Endothelial cell of umbilical vein (primary cell): ENCODE measurements at regions not wholly inside any gene's neighbourhood (a gene's known extent, or its start where the extent isn't known, plus 50 kb on each side); places are given as distances from the start of the nearest gene placed in this dataset.

Source experiments
- BruUV-seq: library from RNA; stranded (reverse); fragments of 400-500 nt; replicated peaks from 2 replicates; lab custom pipeline; 2021; lab: Mats Ljungman, UMichigan
- CTCF ChIA-PET: fragments of 300-600, 350-600 bp; sonication (Branson Sonifier 250); formaldehyde crosslinking; loops from one replicate; lab custom pipeline; 2021; ENCODE audit warnings: antibody characterized with exemption, inconsistent platforms; lab: Charles Lee
- POLR2A ChIA-PET: fragments of 300-600, 350-600 bp; sonication (Branson Sonifier 250); formaldehyde crosslinking; loops from one replicate; lab custom pipeline; 2021; ENCODE audit warnings: antibody characterized with exemption, inconsistent platforms; lab: Charles Lee
- DNase-seq: peaks from one replicate; pipeline ENCODE4 v3.0.0-alpha.2; 2011; ENCODE audit warnings: low read depth, low spot score
- FAIRE-seq: peaks from 2 replicates; lab custom pipeline; 2011; peaks lifted over from hg19 to GRCh38; lab: Jason Lieb, UNC
- H2AFZ ChIP-seq: 2 replicates; pipeline ENCODE4 v1.6.0; 2012; ENCODE audit warnings: low read depth, low read length, control low read depth, inconsistent platforms
- H3K27ac ChIP-seq: 2 replicates; pipeline ENCODE4 v1.5.1; 2011; ENCODE audit warnings: low read depth, mild to moderate bottlenecking, control low read depth, low read length, moderate library complexity; ENCODE audit not compliant: insufficient read depth
- H3K27me3 ChIP-seq, 2 experiments: 2 replicates each; pipeline versions ENCODE4 v1.6.0 to v1.6.1; 2011; ENCODE audit warnings: low read length in 2 of 2, mixed read lengths in 1 of 2; ENCODE audit not compliant: control insufficient read depth in 2 of 2, insufficient read depth in 2 of 2
- H3K36me3 ChIP-seq, 2 experiments: 2 replicates in 1 of 2; 3 replicates in 1 of 2; pipeline ENCODE4 v1.5.1; 2011; ENCODE audit warnings: low read length in 2 of 2, mild to moderate bottlenecking in 1 of 2, moderate library complexity in 1 of 2; ENCODE audit not compliant: control insufficient read depth in 2 of 2, insufficient read depth in 2 of 2; ENCODE audit errors: extremely low read depth in 1 of 2
- H3K4me1 ChIP-seq: 3 replicates; pipeline ENCODE4 v1.5.1; 2011; ENCODE audit warnings: mild to moderate bottlenecking, low read length; ENCODE audit not compliant: control insufficient read depth, insufficient read depth; ENCODE audit errors: extremely low read depth
- H3K4me2 ChIP-seq: 2 replicates; pipeline ENCODE4 v1.6.1; 2011; ENCODE audit warnings: low read length, control low read depth, mixed read lengths; ENCODE audit not compliant: insufficient read depth
- H3K4me3 ChIP-seq, 3 experiments: fragments of 200-600 bp in 1 of 3; sonication (generic), shearing (Covaris generic) in 1 of 3; replicated peaks in 1 of 3; 2 replicates each; pipeline ENCODE4 v1.5.1; 2011 to 2016; ENCODE audit warnings: control low read depth in 3 of 3, low read length in 3 of 3, mild to moderate bottlenecking in 2 of 3, inconsistent platforms in 1 of 3, low read depth in 1 of 3, moderate library complexity in 1 of 3; ENCODE audit not compliant: insufficient read depth in 1 of 3
- H3K79me2 ChIP-seq: 2 replicates; pipeline ENCODE4 v1.6.0; 2012; ENCODE audit warnings: low read length, inconsistent platforms; ENCODE audit not compliant: control insufficient read depth, insufficient read depth
- H3K9ac ChIP-seq: replicated peaks from 2 replicates; pipeline ENCODE3; 2011; ENCODE audit warnings: low read length, control low read depth; ENCODE audit not compliant: insufficient read depth; ENCODE audit errors: extremely low read depth
- H3K9me1 ChIP-seq: replicated peaks from 3 replicates; pipeline ENCODE4 v1.6.0; 2011; ENCODE audit warnings: mild to moderate bottlenecking, low read length; ENCODE audit not compliant: control insufficient read depth, insufficient read depth; ENCODE audit errors: extremely low read depth
- H3K9me3 ChIP-seq: replicated peaks from 2 replicates; pipeline ENCODE4 v1.5.1; 2012; ENCODE audit warnings: low read length, inconsistent platforms; ENCODE audit not compliant: control insufficient read depth, insufficient read depth
- H4K20me1 ChIP-seq: replicated peaks from 2 replicates; pipeline ENCODE3; 2011; ENCODE audit warnings: mild to moderate bottlenecking, low read length; ENCODE audit not compliant: control insufficient read depth, insufficient read depth; ENCODE audit errors: extremely low read depth
- CTCF ChIP-seq, 2 donors: IDR thresholded peaks; 1 replicate in 1 of 2; 2 replicates in 1 of 2; pipeline ENCODE4 v1.5.1; 2011; ENCODE audit warnings: low read length in 2 of 2, mild to moderate bottlenecking in 2 of 2, moderate library complexity in 2 of 2, control low read depth in 1 of 2, inconsistent platforms in 1 of 2, low read depth in 1 of 2; ENCODE audit not compliant: insufficient read depth in 1 of 2; ENCODE audit errors: extremely low read depth in 1 of 2
- EZH2 ChIP-seq: IDR thresholded peaks from 2 replicates; pipeline ENCODE4 v1.6.1; 2012; ENCODE audit warnings: borderline replicate concordance, low read depth, mild to moderate bottlenecking, moderate library complexity, low read length, inconsistent platforms; ENCODE audit not compliant: severe bottlenecking
- FOS ChIP-seq: IDR thresholded peaks from 2 replicates; pipeline ENCODE4 v1.6.1; 2011; ENCODE audit warnings: mild to moderate bottlenecking, low read length, moderate library complexity, borderline replicate concordance; ENCODE audit not compliant: insufficient read depth
- GATA2 ChIP-seq: IDR thresholded peaks from 2 replicates; pipeline ENCODE4 v1.7.0; 2011; ENCODE audit warnings: low read depth, mild to moderate bottlenecking, moderate library complexity, mixed read lengths, low read length; ENCODE audit not compliant: insufficient read length, insufficient read depth
- JUN ChIP-seq: IDR thresholded peaks from 2 replicates; pipeline ENCODE4 v1.6.1; 2011; ENCODE audit warnings: borderline replicate concordance, low read depth; ENCODE audit not compliant: insufficient read length, insufficient read depth
- MYC ChIP-seq: IDR thresholded peaks from one replicate; pipeline ENCODE4 v1.6.1; 2011; ENCODE audit warnings: mild to moderate bottlenecking, low read depth, low read length
- POLR2A ChIP-seq: IDR thresholded peaks from 2 replicates; pipeline ENCODE4 v1.6.1; 2012; ENCODE audit warnings: low read depth, mild to moderate bottlenecking, control low read depth, low read length
- POLR2AphosphoS5 ChIP-seq: IDR thresholded peaks from 2 replicates; pipeline ENCODE4 v1.6.1; 2012; ENCODE audit warnings: low read depth, mild to moderate bottlenecking, control low read depth, low read length, moderate library complexity; ENCODE audit not compliant: insufficient read depth
- dilution Hi-C: fragments of 300-500 bp; cut with MboI; formaldehyde crosslinking; loops from one replicate; pipeline ENCODE4 v1.15.0; 2019; ENCODE audit warnings: low sequenced_read_pairs; ENCODE audit not compliant: extremely low pct_ligation_motif_present
- intact Hi-C: fragments of 100-400 bp; cut with micrococcal nuclease; formaldehyde crosslinking; loops from one replicate; pipeline ENCODE4 v1.10.0; 2022
- TF ChIP-seq, protein P1 (sequence below): IDR thresholded peaks from 2 replicates; pipeline ENCODE4 v1.6.1; 2011; ENCODE audit not compliant: insufficient read depth, insufficient read length

DNA sequence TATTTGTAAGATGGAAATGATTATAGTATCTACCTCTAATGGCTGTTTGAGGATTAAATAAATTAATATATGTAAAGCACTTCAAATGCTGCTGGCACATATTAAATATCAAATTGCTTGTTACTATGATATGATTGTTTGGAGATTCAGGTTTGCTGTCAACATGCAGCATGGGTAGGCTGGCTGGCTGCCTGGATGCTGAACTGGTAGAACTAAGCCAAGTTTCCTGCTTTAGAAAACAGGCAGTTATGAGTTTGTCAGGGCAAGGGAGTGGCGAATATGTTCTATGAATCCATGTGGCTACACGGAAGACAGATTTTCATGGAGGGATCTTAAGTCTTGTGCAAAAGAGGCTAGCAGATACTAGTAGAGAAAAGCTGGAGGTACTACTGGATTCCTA, 239.6 kb downstream of the GBA3 start:
- Histone ChIP-seq H3K36me3 (no peaks in the 10 kb centered on the region), H3K4me1 (no peaks in the 10 kb centered on the region), H3K4me2 (no peak overlapping the region), H3K9ac (no peak overlapping the region), H3K4me3 (no peak overlapping the region), H3K27me3 (no peaks in the 10 kb centered on the region), H3K9me3 (peaks cover 13% of the 10 kb centered on the region), H3K27ac (no peak overlapping the region), H3K79me2 (no peaks in the 10 kb centered on the region), H2AFZ (no peak overlapping the region), H3K9me1 (no peaks in the 10 kb centered on the region), H4K20me1 (no peaks in the 10 kb centered on the region)
- dilution Hi-C loops (no loop called here), intact Hi-C loops (no loop called here)
- no TSS peak for BruUV-seq
- DNase-seq (no peak), FAIRE-seq (no peak)
- POLR2A ChIA-PET = no interaction called here
- CTCF ChIA-PET = no interaction called here
- TF ChIP-seq MYC (no peak), CTCF (IDR thresholded peaks at IDR 0.05; ENCODE audit: extremely low read depth in 1 of 2, insufficient read depth in 1 of 2, low read depth in 1 of 2, low read length in 2 of 2) (no peak), POLR2A (no peak), GATA2 (no peak), EZH2 (no peak), JUN (no peak), FOS (no peak), POLR2AphosphoS5 (no peak)
- TF ChIP-seq, protein P1, sequence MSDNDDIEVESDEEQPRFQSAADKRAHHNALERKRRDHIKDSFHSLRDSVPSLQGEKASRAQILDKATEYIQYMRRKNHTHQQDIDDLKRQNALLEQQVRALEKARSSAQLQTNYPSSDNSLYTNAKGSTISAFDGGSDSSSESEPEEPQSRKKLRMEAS = no peak
